A673 (cell line): ENCODE measurements at regions not wholly inside any gene's neighbourhood (a gene's known extent, or its start where the extent isn't known, plus 50 kb on each side); places are given as distances from the start of the nearest gene placed in this dataset.

ENCODE experiments used
- BruUV-seq: library from RNA; stranded (reverse); fragments of 400-500 nt; replicated peaks from 2 replicates; lab custom pipeline; 2021; lab: Mats Ljungman, UMichigan
- CTCF ChIA-PET: fragments of 300-600 bp; sonication (Branson Sonifier 250); formaldehyde crosslinking; loops from one replicate; lab custom pipeline; 2022; ENCODE audit warnings: antibody characterized with exemption; lab: Charles Lee
- POLR2A ChIA-PET: fragments of 300-600 bp; sonication (Branson Sonifier 250); formaldehyde crosslinking; loops from one replicate; lab custom pipeline; 2022; ENCODE audit warnings: antibody characterized with exemption; ENCODE audit not compliant: low non-redundant PET; lab: Charles Lee
- DNase-seq: peaks from one replicate; pipeline ENCODE4 v3.0.0-alpha.2; 2015; ENCODE audit warnings: low spot score
- H3K27ac ChIP-seq: fragments of 200-600 bp; sonication (generic); 2 replicates; pipeline ENCODE4 v1.5.1; 2016; ENCODE audit warnings: mixed run types, low read depth, mild to moderate bottlenecking, mixed read lengths, antibody characterized with exemption, low read length; ENCODE audit not compliant: poor library complexity, severe bottlenecking
- H3K27me3 ChIP-seq: fragments of 200-600 bp; sonication (generic); replicated peaks from 2 replicates; pipeline ENCODE4 v1.6.1; 2017; ENCODE audit warnings: mixed run types, low read depth, mild to moderate bottlenecking, mixed read lengths, antibody characterized with exemption, low read length; ENCODE audit not compliant: insufficient read depth, poor library complexity
- H3K36me3 ChIP-seq: fragments of 200-600 bp; sonication (generic); 2 replicates; pipeline ENCODE4 v1.6.1; 2016; ENCODE audit warnings: mixed run types, mild to moderate bottlenecking, mixed read lengths, antibody characterized with exemption, low read length; ENCODE audit not compliant: insufficient read depth, poor library complexity, severe bottlenecking
- H3K4me1 ChIP-seq: fragments of 200-600 bp; sonication (generic); 2 replicates; pipeline ENCODE4 v1.6.1; 2017; ENCODE audit warnings: mixed run types, mild to moderate bottlenecking, mixed read lengths, antibody characterized with exemption, low read length; ENCODE audit not compliant: insufficient read depth, poor library complexity, severe bottlenecking
- H3K4me3 ChIP-seq: fragments of 200-600 bp; sonication (generic); 2 replicates; pipeline ENCODE4 v1.5.1; 2016; ENCODE audit warnings: low read depth, mixed run types, mild to moderate bottlenecking, mixed read lengths, low read length; ENCODE audit not compliant: poor library complexity, severe bottlenecking
- H3K9me3 ChIP-seq: fragments of 200-600 bp; sonication (generic); 2 replicates; pipeline ENCODE4 v1.6.1; 2016; ENCODE audit warnings: mixed run types, low read depth, mild to moderate bottlenecking, mixed read lengths, antibody characterized with exemption, low read length; ENCODE audit not compliant: poor library complexity, severe bottlenecking
- EZH2 ChIP-seq: fragments of 200-600 bp; sonication (generic); IDR thresholded peaks from 2 replicates; pipeline ENCODE4 v1.6.1; 2017; ENCODE audit warnings: borderline replicate concordance, low read depth, mild to moderate bottlenecking, mixed read lengths, antibody characterized with exemption, low read length; ENCODE audit not compliant: poor library complexity, severe bottlenecking
- intact Hi-C: fragments of 100-400 bp; cut with micrococcal nuclease; formaldehyde crosslinking; loops from one replicate; pipeline ENCODE4 v1.10.0; 2022; ENCODE audit not compliant: unreplicated experiment
- TF ChIP-seq, protein P1 (sequence below): fragments of 300-800, 200-600 bp; sonication (generic); conservative IDR thresholded peaks from 2 replicates; pipeline ENCODE4 v1.5.1; 2017; ENCODE audit warnings: low read depth, mild to moderate bottlenecking, antibody characterized with exemption, low read length, moderate library complexity, mixed read lengths

DNA sequence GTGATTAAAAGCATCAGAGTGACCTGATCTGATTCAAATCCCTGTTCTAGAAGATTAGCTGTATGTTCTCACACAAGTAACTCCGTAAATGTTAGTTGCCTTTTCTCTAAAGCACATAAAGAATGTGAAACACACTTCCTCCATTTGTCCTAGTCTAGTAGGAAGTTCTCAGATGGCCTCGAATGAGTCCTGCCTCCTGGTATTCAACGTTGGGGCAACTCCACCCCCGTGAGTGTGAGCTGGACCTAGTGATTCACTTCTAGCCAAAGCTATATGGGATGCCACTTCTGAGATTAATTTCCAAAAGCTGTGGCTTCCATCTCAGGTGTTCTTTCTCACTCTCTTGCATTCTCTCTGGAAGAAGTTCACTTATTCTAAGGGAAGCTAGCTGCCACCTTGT, 267.6 kb downstream of the GPATCH2 start:
- BruUV-seq = no TSS peak
- H3K9me3 ChIP-seq = no peaks in the 10 kb centered on the region
- TF ChIP-seq, protein P1, sequence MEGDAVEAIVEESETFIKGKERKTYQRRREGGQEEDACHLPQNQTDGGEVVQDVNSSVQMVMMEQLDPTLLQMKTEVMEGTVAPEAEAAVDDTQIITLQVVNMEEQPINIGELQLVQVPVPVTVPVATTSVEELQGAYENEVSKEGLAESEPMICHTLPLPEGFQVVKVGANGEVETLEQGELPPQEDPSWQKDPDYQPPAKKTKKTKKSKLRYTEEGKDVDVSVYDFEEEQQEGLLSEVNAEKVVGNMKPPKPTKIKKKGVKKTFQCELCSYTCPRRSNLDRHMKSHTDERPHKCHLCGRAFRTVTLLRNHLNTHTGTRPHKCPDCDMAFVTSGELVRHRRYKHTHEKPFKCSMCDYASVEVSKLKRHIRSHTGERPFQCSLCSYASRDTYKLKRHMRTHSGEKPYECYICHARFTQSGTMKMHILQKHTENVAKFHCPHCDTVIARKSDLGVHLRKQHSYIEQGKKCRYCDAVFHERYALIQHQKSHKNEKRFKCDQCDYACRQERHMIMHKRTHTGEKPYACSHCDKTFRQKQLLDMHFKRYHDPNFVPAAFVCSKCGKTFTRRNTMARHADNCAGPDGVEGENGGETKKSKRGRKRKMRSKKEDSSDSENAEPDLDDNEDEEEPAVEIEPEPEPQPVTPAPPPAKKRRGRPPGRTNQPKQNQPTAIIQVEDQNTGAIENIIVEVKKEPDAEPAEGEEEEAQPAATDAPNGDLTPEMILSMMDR = no peak
- TF ChIP-seq EZH2 = no peak
- intact Hi-C loops = no loop called here
- H3K4me3 ChIP-seq = no peak overlapping the region
- CTCF ChIA-PET = no interaction called here
- H3K27ac ChIP-seq = no peak overlapping the region
- H3K36me3 ChIP-seq = no peaks in the 10 kb centered on the region
- no peaks in the 10 kb centered on the region for H3K4me1 ChIP-seq
- POLR2A ChIA-PET = no interaction called here
- H3K27me3 ChIP-seq = peaks cover 28% of the 10 kb centered on the region
- DNase-seq = no peak

DNA sequence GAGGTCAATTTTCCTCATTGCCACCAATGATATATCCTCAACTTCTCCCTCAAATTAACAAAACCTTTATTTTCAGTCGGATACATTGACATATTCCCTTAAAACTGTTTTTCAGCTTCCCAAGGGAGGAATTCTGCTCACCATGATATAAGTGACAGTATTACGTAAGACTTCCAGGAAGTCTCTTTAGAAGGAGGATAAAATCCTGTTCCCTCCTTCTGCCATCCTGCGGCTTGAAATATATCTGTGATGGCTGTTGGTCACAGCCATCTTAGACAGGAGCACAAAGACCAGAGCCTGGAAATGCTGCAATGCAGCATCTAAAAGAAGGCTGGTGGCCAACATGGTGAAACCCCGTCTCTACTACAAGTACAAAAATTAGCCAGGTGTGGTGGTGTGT, 270.4 kb downstream of the GPATCH2 start:
- intact Hi-C loops = no loop called here
- no peaks in the 10 kb centered on the region for H3K4me1 ChIP-seq
- no peak for DNase-seq
- H3K27me3 ChIP-seq = peaks cover 28% of the 10 kb centered on the region
- no peaks in the 10 kb centered on the region for H3K9me3 ChIP-seq
- no peak overlapping the region for H3K27ac ChIP-seq
- BruUV-seq = no TSS peak
- TF ChIP-seq, protein P1 = no peak
- no peak for TF ChIP-seq EZH2
- no peaks in the 10 kb centered on the region for H3K36me3 ChIP-seq
- ChIA-PET POLR2A (no interaction called here), CTCF (no interaction called here)
- no peak overlapping the region for H3K4me3 ChIP-seq

DNA sequence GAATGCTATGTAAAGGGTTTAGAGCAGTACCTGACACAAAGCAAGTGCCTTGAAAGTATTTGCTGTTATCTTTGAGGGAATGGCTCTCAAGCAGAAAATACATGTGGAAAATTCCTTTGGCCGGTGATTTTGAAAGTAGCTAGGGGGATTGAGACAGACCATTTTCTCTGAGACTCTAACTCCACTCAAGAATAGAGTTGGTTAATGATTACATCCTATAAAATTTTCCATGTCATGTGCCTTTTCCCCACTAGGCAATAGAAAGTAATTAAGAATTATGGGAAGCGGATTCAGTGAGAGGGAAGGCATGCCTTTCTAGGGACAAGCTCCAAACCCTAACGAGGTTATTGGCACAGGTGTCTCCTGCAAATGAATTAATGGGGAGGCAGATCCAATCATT, 276.0 kb downstream of the GPATCH2 start:
- no peaks in the 10 kb centered on the region for H3K27me3 ChIP-seq
- no peak overlapping the region for H3K4me3 ChIP-seq
- no peak overlapping the region for H3K27ac ChIP-seq
- DNase-seq = no peak
- TF ChIP-seq, protein P1 = no peak
- TF ChIP-seq EZH2 = no peak
- H3K36me3 ChIP-seq = no peaks in the 10 kb centered on the region
- CTCF ChIA-PET = no interaction called here
- H3K4me1 ChIP-seq = no peaks in the 10 kb centered on the region
- POLR2A ChIA-PET = no interaction called here
- intact Hi-C loops = no loop called here
- H3K9me3 ChIP-seq = no peaks in the 10 kb centered on the region
- no TSS peak for BruUV-seq
